GM12873 (cell line): ENCODE measurements at regions not wholly inside any gene's neighbourhood (a gene's known extent, or its start where the extent isn't known, plus 50 kb on each side); places are given as distances from the start of the nearest gene placed in this dataset.

Experiments
- CTCF ChIP-seq: IDR thresholded peaks from 2 replicates; pipeline ENCODE4 v1.5.1; 2012; ENCODE audit warnings: low read depth, mild to moderate bottlenecking, moderate library complexity, low read length, control low read depth; ENCODE audit not compliant: insufficient read depth; ENCODE audit errors: missing control alignments

- TF ChIP-seq CTCF = no peak
Observed at GRCh38 chr7:21089653-21090052, 303.0 kb upstream of the SP8 start.

- TF ChIP-seq CTCF = no peak
Observed at GRCh38 chr7:21092766-21093702, 306.3 kb upstream of the SP8 start.

GRCh38 chr7:21094589-21094988 lies 307.9 kb upstream of the SP8 start:
- no peak for TF ChIP-seq CTCF

GRCh38 chr7:21099432-21099831 lies 312.7 kb upstream of the SP8 start:
- TF ChIP-seq CTCF = no peak

- no peak for TF ChIP-seq CTCF
Observed at GRCh38 chr7:21099955-21100354, 313.3 kb upstream of the SP8 start.

GRCh38 chr7:21101541-21101940 lies 314.9 kb upstream of the SP8 start:
- TF ChIP-seq CTCF = no peak

GRCh38 chr7:21103426-21104123 lies 316.9 kb upstream of the SP8 start:
- no peak for TF ChIP-seq CTCF
